SW 1271 (cell line): ENCODE measurements at regions not wholly inside any gene's neighbourhood (a gene's known extent, or its start where the extent isn't known, plus 50 kb on each side); places are given as distances from the start of the nearest gene placed in this dataset.

ENCODE experiments used
- DNase-seq, 2 experiments: peaks; one replicate each; lab custom pipeline; 2025; lab: John Stamatoyannopoulos, UW

GRCh38 chr2:60321816-60322215 is 231.6 kb downstream of the BCL11A start:
- no peak for DNase-seq

- DNase-seq: no peak
These were observed 232.7 kb downstream of the BCL11A start for GRCh38 chr2:60320724-60321123.

GRCh38 chr2:60319031-60319547 is 234.4 kb downstream of the BCL11A start:
- no peak for DNase-seq

- no peak for DNase-seq
These were observed 234.9 kb downstream of the BCL11A start for GRCh38 chr2:60318544-60318943.

- no peak for DNase-seq
These were observed 235.6 kb downstream of the BCL11A start for GRCh38 chr2:60317844-60318243.

- DNase-seq: no peak
These were observed 236.4 kb downstream of the BCL11A start for GRCh38 chr2:60317034-60317386.

- DNase-seq: no peak
These were observed 236.9 kb downstream of the BCL11A start for GRCh38 chr2:60316381-60317033.

GRCh38 chr2:60313470-60314172 is 239.8 kb downstream of the BCL11A start:
- no peak for DNase-seq

- no peak for DNase-seq
These were observed 240.8 kb downstream of the BCL11A start for GRCh38 chr2:60312618-60313017.

GRCh38 chr2:60311524-60311923 is 241.9 kb downstream of the BCL11A start:
- no peak for DNase-seq

- DNase-seq: no peak
These were observed 243.4 kb downstream of the BCL11A start for GRCh38 chr2:60309941-60310660.

GRCh38 chr2:60309336-60309735 is 244.1 kb downstream of the BCL11A start:
- DNase-seq: no peak

- DNase-seq: no peak
These were observed 247.1 kb downstream of the BCL11A start for GRCh38 chr2:60306267-60306861.

- no peak for DNase-seq
These were observed 249.8 kb downstream of the BCL11A start for GRCh38 chr2:60303680-60304079.

GRCh38 chr2:60302377-60303126 is 250.9 kb downstream of the BCL11A start:
- DNase-seq: no peak

GRCh38 chr2:60301726-60302125 is 251.7 kb downstream of the BCL11A start:
- DNase-seq: no peak

- no peak for DNase-seq
These were observed 254.3 kb downstream of the BCL11A start for GRCh38 chr2:60299179-60299578.

GRCh38 chr2:60298006-60298696 is 255.3 kb downstream of the BCL11A start:
- no peak for DNase-seq

GRCh38 chr2:60297296-60298005 is 256.0 kb downstream of the BCL11A start:
- no peak for DNase-seq

GRCh38 chr2:60296219-60296955 is 257.1 kb downstream of the BCL11A start:
- no peak for DNase-seq
